Hepatocyte (in vitro differentiated cells): ENCODE measurements at regions not wholly inside any gene's neighbourhood (a gene's known extent, or its start where the extent isn't known, plus 50 kb on each side); places are given as distances from the start of the nearest gene placed in this dataset.

ENCODE experiments used
- EZH2 ChIP-seq: fragments of 200-600 bp; sonication (generic); IDR thresholded peaks from 2 replicates; pipeline ENCODE4 v1.6.1; 2016; ENCODE audit warnings: antibody characterized with exemption, mild to moderate bottlenecking, borderline replicate concordance
- TF ChIP-seq, protein P1 (sequence below): fragments of 200-600 bp; sonication (generic); IDR thresholded peaks from 2 replicates; pipeline ENCODE4 v1.5.1; 2016; ENCODE audit warnings: antibody characterized with exemption, mild to moderate bottlenecking; ENCODE audit not compliant: poor library complexity

GRCh38 chr2:19295998-19296502 is 62.4 kb downstream of the OSR1 start:
- TF ChIP-seq, protein P1, sequence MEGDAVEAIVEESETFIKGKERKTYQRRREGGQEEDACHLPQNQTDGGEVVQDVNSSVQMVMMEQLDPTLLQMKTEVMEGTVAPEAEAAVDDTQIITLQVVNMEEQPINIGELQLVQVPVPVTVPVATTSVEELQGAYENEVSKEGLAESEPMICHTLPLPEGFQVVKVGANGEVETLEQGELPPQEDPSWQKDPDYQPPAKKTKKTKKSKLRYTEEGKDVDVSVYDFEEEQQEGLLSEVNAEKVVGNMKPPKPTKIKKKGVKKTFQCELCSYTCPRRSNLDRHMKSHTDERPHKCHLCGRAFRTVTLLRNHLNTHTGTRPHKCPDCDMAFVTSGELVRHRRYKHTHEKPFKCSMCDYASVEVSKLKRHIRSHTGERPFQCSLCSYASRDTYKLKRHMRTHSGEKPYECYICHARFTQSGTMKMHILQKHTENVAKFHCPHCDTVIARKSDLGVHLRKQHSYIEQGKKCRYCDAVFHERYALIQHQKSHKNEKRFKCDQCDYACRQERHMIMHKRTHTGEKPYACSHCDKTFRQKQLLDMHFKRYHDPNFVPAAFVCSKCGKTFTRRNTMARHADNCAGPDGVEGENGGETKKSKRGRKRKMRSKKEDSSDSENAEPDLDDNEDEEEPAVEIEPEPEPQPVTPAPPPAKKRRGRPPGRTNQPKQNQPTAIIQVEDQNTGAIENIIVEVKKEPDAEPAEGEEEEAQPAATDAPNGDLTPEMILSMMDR = no peak
- no peak for TF ChIP-seq EZH2
